Choroid plexus epithelial cell (primary cell): ENCODE measurements at regions not wholly inside any gene's neighbourhood (a gene's known extent, or its start where the extent isn't known, plus 50 kb on each side); places are given as distances from the start of the nearest gene placed in this dataset.

ENCODE experiments used
- DNase-seq: peaks from one replicate; pipeline ENCODE4 v3.0.0-alpha.2; 2010; ENCODE audit warnings: low read depth
- H3K4me3 ChIP-seq: 2 replicates; pipeline ENCODE4 v1.5.1; 2011; ENCODE audit warnings: low read depth, mild to moderate bottlenecking, control low read depth, low read length, moderate library complexity
- CTCF ChIP-seq: conservative IDR thresholded peaks from 2 replicates; pipeline ENCODE4 v1.5.1; 2011; ENCODE audit warnings: low read depth, mild to moderate bottlenecking, control low read depth, inconsistent platforms, low read length, moderate library complexity

- no peak overlapping the region for H3K4me3 ChIP-seq
- no peak for TF ChIP-seq CTCF
- DNase-seq = no peak
Observed at GRCh38 chr12:111157486-111157885, 211.4 kb downstream of the PHETA1 start.

GRCh38 chr12:111156304-111156703 is 212.6 kb downstream of the PHETA1 start:
- no peak for DNase-seq
- TF ChIP-seq CTCF = no peak
- no peak overlapping the region for H3K4me3 ChIP-seq

- H3K4me3 ChIP-seq = no peak overlapping the region
- TF ChIP-seq CTCF = no peak
- DNase-seq = no peak
Observed at GRCh38 chr12:111155521-111155920, 213.4 kb downstream of the PHETA1 start.

- no peak overlapping the region for H3K4me3 ChIP-seq
- no peak for DNase-seq
- no peak for TF ChIP-seq CTCF
Observed at GRCh38 chr12:111155020-111155419, 213.9 kb downstream of the PHETA1 start.

GRCh38 chr12:111154147-111154834 is 214.6 kb downstream of the PHETA1 start:
- H3K4me3 ChIP-seq = no peak overlapping the region
- peak; percentile 21 for DNase-seq
- TF ChIP-seq CTCF = no peak

- DNase-seq = no peak
- H3K4me3 ChIP-seq = no peak overlapping the region
- TF ChIP-seq CTCF = no peak
Observed at GRCh38 chr12:111152561-111152960, 216.3 kb downstream of the PHETA1 start.
